ENCODE measurements at regions not wholly inside any gene's neighbourhood (a gene's known extent, or its start where the extent isn't known, plus 50 kb on each side); places are given as distances from the start of the nearest gene placed in this dataset.
"Not testable (repeated sequence)": the region's sequence is repeated elsewhere in the genome, so short reads cannot be mapped to it uniquely, and the experiment has no call there.

DNA sequence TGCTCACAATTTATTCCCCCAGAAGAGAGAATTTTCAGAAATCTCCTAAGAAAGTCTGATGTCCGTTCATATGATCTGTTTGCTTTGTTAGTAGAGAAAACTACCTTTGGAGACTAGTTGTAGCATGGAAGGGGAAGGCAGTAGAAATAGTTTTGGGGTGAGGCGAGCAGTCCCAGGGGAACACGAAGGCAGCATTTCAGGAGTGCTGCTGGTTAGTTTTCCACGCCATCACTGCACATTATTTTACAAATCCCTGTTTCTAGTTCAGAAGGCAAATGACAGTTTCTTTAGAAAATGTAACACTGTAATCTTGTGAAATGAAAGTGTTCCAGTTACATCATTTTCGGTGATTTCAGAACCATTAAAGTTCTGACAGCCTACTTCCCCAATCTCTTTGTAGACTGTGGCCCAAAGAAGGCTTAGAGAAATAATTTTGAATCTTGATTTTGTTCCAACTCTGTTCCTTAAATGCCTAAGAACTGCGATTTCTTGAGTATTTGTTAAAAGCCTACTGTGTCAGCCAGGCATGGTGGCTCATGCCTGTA, 123.8 kb downstream of the LAT start:
- dilution Hi-C loops (cut with HindIII; ENCODE audit: low sequenced_read_pairs, unreplicated experiment); H2BK15ac ChIP-seq (ENCODE audit: low read depth, low read length); H2BK120ac ChIP-seq (ENCODE audit: low read depth, low read length); H3K36me3 ChIP-seq (ENCODE audit: control insufficient read depth, insufficient read depth, low read length); H3K18ac ChIP-seq (ENCODE audit: low read depth, low read length); CTCF ChIA-PET; H3K79me1 ChIP-seq (ENCODE audit: low read depth in 1 of 2, low read length in 2 of 2); H3K4ac ChIP-seq (ENCODE audit: low read depth, low read length); H4K8ac ChIP-seq (ENCODE audit: low read depth in 2 of 2, low read length in 2 of 2); H3K56ac ChIP-seq (ENCODE audit: extremely low read depth, insufficient read depth, low read length); H3K4me2 ChIP-seq (ENCODE audit: low read depth, low read length); H3K9ac ChIP-seq (ENCODE audit: low read depth, low read length); BruUV-seq (replicated peaks); H3K14ac ChIP-seq (replicated peaks; ENCODE audit: low read depth, low read length); H2AK5ac ChIP-seq (ENCODE audit: low read depth, low read length); H4K5ac ChIP-seq (ENCODE audit: low read depth, low read length); H3K23ac ChIP-seq (ENCODE audit: low read depth, low read length); H2BK20ac ChIP-seq (ENCODE audit: low read depth, low read length); H2BK5ac ChIP-seq (ENCODE audit: low read depth, low read length, poor library complexity, severe bottlenecking); H2AK9ac ChIP-seq (replicated peaks; ENCODE audit: low read depth, low read length, poor library complexity); H3K4me1 ChIP-seq (ENCODE audit: control insufficient read depth, insufficient read depth, low read length); DNase-seq; H3K4me3 ChIP-seq (ENCODE audit: insufficient read depth, low read depth, low read length); H3K27ac ChIP-seq (ENCODE audit: insufficient read depth, low read length); H4K20me1 ChIP-seq (ENCODE audit: insufficient read depth, low read length); H3K27me3 ChIP-seq (ENCODE audit: control insufficient read depth, insufficient read depth, low read length); H3K9me1 ChIP-seq (ENCODE audit: insufficient read depth, low read length); H3K9me3 ChIP-seq (ENCODE audit: control insufficient read depth, insufficient read depth, low read length); intact Hi-C loops (cut with micrococcal nuclease); POLR2A ChIA-PET (ENCODE audit: unreplicated experiment); in situ Hi-C loops (cut with MboI; ENCODE audit: low sequenced_read_pairs); H4K91ac ChIP-seq (ENCODE audit: insufficient read depth, low read depth, low read length); H2AFZ ChIP-seq (replicated peaks; ENCODE audit: low read length, poor library complexity): not testable (repeated sequence)
- ATAC-seq (ENCODE audit: low read depth), result peak; percentile 37; the same call in 1 of the 2 replicates
- no CpG with 5 or more reads among the region's 6 CpGs for WGBS, 2 experiments (ENCODE audit: extremely low coverage in 2 of 2, insufficient read length in 1 of 2)

All from IMR-90 (cell line).